Activated T-cell treated with anti-CD3 and anti-CD28 coated beads for 48 hours (primary cell): ENCODE measurements at regions not wholly inside any gene's neighbourhood (a gene's known extent, or its start where the extent isn't known, plus 50 kb on each side); places are given as distances from the start of the nearest gene placed in this dataset.
"Not testable (repeated sequence)": the region's sequence is repeated elsewhere in the genome, so short reads cannot be mapped to it uniquely, and the experiment has no call there.

Experiments
- DNase-seq: peaks from one replicate; pipeline ENCODE4 v3.0.0-alpha.2; 2020; ENCODE audit warnings: low read depth

GRCh38 chr5:152046361-152046760 lies 121.7 kb upstream of the GLRA1 start:
- no peak for DNase-seq

- DNase-seq: not testable (repeated sequence)
Measured at GRCh38 chr5:152038856-152039255, 114.2 kb upstream of the GLRA1 start.

DNA sequence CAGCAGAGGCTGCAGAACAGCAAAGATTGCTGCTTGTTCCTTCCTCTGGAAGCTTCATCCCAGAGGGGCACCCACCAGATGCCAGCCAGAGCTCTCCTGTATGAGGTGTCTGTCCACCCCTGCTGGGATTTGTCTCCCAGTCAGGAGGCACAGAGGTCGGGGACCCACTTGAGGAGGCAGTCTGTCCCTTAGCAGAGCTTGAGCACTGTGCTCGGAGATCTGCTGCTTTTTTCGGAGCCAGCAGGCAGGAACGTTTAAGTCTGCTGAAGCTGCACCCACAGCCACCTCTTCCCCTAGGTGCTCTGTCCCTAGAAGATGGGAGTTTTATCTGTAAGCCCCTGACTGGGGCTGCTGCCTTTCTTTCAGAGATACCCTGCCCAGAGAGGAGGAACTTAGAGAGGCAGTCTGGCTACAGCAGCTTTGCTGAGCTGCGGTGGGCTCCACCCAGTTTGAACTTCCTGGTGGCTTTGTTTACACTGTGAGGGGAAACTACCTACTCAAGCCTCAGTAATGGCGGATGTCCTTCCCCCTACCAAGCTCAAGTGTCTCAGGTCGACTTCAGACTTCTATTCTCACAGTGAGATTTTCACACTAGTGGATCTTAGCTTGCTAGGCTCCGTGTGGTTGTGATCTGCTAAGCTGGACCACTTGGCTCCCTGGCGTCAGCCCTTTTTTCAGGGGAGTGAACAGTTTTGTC lies 101.8 kb upstream of the GLRA1 start:
- not testable (repeated sequence) for DNase-seq

DNA sequence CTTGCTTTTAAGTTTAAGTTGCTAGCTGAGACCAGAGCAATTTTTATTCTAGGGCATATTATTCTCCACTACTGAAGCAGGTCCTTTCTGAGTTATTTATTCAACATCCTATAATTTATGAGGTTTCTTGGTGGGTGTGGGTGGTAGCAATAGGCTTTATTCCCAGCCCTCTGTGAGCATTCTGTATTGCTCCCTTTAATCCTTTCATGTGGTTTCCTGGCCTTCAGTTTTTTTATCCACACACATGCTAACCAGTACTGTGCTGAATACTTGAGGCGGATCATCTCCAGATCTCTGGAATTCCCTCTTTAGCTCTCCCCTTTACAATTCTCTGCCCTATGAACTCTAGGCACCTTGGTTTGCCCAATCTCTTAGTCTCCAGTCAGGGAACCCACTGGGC lies 91.8 kb upstream of the GLRA1 start:
- DNase-seq: no peak

DNA sequence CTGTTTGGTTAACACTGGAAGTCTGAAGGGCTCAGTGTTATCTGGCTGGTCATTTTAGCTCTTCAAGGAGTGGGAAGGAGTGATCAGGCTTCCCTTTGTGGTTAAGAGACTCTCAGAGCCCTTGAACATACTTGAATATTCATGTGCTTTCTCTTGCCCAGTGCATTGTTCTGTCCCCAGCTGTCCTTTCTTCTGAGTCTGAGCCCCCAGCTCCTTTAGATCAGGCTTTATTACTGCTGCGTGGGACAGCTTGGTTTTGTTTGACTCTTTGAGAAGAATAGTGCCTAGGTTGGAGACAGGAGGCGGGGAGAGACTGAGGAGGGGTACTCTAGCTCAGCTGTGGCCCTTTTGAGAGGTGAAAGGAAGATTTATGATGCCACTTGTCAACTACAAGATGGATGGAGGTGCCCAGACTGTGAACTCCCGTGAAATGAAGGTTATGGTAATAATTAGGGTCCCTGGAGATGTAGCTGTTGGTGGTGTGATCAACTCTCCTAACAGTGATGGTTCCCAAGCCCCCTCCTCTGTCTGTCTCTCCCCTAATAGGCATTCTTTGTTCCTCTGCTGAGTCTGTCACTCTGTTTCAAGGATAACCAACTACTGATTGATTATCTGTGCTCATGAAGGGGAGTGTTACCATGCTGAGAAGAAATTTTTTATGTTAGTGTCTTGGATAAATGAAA lies 83.1 kb upstream of the GLRA1 start:
- no peak for DNase-seq

- DNase-seq: no peak
Measured at GRCh38 chr5:152004095-152004494, 79.4 kb upstream of the GLRA1 start.
